ENCODE measurements at regions not wholly inside any gene's neighbourhood (a gene's known extent, or its start where the extent isn't known, plus 50 kb on each side); places are given as distances from the start of the nearest gene placed in this dataset.

- DNase-seq (ENCODE audit: low read depth): peak; percentile 6
These were observed 591.9 kb upstream of the MGMT start for GRCh38 chr10:128875030-128875744.

DNA sequence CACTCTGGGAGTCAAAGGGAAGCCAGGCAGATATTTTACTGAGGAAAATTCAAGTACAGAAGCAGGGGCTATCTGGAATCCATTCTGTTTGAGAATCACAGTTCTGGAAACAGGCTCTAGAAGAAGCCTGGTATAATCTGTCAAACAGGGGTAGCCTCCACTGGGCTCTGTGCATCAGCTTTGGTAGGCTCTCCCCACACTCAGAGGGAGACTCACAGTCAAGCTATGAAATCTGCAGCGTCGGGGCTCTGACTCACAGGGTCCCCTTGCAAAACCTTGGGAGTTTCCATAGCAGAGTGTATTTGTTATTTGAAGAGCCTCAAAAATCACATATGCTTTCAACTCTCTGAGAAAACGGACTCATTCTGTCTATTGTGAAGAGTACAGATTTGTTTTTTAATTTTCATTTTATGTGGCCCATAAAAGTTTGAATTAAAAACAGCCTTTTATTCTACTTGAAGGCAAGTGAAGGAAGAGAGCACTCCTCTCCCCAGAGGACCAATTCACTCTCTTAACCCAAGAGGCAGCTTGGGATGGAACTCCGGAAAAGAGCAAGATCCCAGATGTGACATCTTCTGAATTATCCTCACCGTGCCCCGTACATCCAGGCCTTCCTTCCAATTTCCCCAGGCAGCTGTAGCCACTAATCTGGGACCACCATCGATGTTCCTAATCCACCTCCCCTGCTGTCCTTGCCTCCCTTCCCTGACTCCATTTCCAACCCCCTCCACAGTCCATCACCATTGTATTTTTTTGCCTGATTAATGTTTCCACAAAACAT, 590.9 kb upstream of the MGMT start:
- peak; percentile 25 for DNase-seq (ENCODE audit: low read depth)

- DNase-seq (ENCODE audit: low read depth): no peak
These were observed 589.9 kb upstream of the MGMT start for GRCh38 chr10:128877141-128877540.

DNA sequence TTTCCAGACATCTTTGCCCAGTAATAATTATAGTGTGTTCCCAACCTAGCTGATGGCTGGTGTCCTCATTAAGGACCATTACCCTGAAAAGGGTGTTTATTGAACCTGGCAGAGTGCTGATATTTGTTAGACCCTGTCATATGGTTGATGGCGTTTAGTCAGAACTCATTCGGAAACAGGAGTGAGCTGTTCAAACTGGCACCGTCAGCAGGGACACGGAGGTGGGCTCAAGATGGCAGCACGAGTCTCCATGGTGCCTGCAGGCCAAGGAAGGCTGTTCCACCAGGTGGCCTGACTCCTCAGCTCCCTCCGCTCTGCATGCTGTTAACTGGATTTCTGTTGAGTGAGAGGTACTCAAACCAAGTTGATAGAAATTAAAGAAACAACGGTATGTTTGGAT, 589.1 kb upstream of the MGMT start:
- no peak for DNase-seq (ENCODE audit: low read depth)

GRCh38 chr10:128879030-128879429, 588.0 kb upstream of the MGMT start:
- no peak for DNase-seq (ENCODE audit: low read depth)

DNA sequence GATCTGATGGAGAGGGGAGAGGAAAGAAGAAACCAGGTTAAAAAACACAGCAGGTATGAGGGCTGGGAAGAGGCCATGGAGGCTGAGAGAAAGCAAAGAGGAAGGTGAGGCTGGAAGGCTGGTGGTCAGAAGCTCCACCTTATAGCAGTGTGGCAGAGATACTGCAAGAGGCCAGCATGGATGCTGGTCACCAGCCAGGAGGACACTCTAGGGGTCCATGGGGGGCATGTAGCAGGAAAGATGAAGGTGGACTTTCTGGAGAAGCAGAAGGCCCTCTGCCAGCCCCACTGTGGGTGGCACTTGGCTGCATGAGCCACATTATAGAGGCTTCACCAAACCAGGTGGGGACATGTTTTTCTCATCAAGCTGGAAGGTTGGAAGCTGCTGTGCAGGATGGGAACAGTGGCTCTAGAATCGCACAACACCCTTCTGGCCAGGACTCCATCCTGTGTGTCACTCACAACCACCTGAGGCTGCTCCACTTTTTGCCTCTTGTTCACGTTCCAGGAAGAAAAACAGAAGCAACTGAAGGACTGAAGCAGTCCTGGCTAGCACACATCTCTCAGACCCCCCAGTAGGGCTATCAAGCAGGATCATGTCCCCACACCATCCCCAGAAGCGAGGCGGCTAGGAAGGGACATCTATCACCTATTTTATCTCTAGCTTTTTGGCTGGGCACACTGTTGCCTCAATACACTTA, 587.5 kb upstream of the MGMT start:
- no peak for DNase-seq (ENCODE audit: low read depth)

DNA sequence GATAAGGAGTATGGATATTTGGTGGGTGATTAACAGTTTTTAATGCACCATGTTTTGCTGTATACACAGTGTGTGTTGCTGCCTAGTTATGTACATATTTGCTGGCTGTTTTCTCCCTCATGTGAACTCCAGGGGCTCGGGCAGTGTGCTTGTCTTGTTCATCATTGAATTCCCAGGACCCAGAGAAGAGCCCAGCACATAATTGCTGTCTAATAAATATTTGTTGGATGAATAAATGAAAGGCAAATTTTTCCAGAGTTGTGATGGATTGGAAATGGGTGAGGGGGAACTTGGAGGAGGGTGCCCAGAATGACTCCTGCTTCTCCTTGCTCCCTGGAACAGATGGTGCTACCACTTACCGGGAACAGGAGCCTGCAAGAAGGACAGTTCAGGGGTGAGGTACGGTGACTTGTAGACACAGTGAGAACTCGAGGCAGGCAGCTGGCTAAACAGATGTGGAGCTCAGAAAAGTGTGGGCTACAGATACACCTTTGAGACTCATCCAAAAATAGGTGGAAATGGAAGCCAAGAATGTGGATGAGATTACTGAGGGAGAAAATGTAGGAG, 586.8 kb upstream of the MGMT start:
- no peak for DNase-seq (ENCODE audit: low read depth)

GRCh38 chr10:128881086-128881485, 586.0 kb upstream of the MGMT start:
- DNase-seq (ENCODE audit: low read depth): no peak

GRCh38 chr10:128883231-128884032, 583.6 kb upstream of the MGMT start:
- no peak for DNase-seq (ENCODE audit: low read depth)

DNA sequence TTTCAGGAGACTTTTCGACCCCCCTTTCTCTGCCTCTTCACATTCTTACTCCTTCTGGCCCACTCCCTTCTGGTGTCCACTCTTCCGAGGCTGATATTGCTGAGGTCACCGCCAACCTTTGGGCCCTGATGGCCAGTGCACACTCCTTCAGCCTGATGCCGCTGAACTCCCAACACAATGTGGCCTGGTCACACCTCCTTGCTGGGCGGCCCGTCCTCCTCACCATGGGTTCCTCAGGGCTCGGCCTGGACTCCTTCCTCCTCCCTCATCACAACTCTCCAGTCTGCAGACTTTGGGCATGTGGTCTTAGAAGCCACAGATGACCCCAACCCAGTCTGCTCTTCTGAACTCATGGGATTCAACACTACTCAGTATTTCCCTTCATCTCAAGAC, 583.0 kb upstream of the MGMT start:
- DNase-seq (ENCODE audit: low read depth): no peak

- DNase-seq (ENCODE audit: low read depth): no peak
These were observed 582.5 kb upstream of the MGMT start for GRCh38 chr10:128884496-128885072.

DNA sequence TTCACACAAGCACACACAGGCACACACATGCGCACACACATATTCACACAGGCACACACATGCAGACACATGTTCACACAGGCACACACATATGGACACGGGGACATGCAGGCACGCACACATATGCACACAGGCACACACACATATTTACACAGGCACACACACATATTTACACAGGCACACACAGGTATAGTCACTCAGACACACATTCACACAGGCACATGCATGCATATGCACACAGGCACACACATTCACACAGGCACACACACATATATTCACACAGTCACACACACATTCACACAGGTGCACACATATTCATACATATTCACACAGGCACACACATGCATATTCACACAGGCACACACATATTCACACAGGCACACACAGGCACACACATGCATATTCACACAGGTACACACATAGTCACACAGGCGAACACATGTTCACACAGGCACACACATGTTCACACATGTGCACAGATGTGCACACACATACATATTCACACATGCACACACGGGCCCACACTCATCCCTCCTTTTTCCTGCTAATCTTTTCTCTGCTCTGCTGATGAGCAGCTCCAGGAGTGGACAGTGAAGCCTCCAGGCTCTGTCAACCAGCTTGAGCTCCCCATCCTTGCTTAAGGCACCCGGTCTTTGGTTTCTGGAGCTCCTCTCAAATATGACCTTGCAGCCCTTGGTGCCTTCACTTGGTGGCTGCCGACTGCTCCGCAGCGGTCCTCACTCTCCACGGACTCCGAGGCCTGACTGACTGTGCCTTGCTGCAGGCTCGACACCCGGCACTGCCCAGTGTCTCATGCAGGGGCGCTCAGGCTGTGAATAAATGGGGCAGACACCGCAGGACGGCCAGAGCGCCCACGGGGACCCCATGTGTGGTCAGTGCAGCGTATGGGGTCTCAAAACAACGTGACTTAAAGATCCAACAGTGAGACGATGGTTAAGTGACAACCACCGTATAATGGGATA, 581.2 kb upstream of the MGMT start:
- no peak for DNase-seq (ENCODE audit: low read depth)

DNA sequence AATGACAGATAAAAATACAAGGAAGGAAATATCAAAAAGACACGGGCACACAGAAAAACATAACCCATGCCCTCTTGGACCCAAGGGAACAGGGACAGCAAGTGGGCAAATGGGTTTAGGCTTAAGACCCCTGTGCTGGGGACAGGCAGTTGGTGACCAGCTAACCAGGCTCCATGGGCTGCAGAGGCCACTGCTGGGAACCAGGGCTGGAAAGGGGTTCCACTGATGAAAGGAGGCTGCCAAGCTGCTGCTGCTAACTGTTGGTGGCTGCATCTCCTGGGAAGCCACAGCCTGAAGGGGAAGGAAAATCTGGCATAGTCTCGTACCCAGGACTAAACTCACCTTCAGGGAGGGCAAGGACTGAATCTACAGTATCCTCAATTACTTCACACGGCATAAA, 579.2 kb upstream of the MGMT start:
- DNase-seq (ENCODE audit: low read depth): no peak

GRCh38 chr10:128892005-128892404, 575.0 kb upstream of the MGMT start:
- no peak for DNase-seq (ENCODE audit: low read depth)

DNA sequence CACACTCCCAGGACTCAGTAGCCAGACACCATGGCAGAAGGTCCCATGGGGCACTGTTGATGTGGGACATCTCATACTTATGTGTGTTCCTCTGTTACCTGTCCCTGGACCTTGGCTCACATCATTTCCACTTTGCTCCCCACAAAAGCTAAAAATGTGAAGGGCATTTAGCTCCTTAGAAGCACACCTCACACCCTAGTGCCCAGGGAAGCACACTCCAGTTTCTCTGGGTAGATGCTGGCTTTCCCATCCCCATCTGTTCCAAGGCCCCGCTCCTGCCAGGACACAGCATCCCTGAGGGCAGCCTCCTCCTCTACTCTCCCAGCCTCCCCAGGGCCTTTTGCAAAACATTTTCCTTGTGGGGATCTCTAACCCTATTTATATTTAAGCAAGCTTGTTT, 572.4 kb upstream of the MGMT start:
- DNase-seq (ENCODE audit: low read depth): no peak

DNA sequence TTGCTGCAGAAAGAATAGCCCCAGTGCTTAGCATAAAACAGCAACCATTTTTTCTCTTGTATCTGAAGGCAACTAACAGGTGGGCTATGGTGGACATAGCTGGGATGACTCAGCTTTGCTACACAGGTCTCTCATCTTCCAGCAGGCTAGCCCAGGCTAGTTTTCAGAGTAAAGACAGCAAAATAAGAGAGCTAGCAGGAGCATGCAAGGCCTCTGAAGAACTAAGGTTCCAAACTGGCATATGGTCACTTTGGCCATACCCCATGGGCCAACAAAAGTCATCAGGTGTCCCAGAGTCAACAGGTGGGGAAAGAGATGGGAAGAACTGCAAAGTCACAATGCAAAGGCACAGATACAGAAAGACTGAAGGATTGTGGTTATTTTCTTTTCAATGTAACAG, 571.6 kb upstream of the MGMT start:
- DNase-seq (ENCODE audit: low read depth): no peak

DNA sequence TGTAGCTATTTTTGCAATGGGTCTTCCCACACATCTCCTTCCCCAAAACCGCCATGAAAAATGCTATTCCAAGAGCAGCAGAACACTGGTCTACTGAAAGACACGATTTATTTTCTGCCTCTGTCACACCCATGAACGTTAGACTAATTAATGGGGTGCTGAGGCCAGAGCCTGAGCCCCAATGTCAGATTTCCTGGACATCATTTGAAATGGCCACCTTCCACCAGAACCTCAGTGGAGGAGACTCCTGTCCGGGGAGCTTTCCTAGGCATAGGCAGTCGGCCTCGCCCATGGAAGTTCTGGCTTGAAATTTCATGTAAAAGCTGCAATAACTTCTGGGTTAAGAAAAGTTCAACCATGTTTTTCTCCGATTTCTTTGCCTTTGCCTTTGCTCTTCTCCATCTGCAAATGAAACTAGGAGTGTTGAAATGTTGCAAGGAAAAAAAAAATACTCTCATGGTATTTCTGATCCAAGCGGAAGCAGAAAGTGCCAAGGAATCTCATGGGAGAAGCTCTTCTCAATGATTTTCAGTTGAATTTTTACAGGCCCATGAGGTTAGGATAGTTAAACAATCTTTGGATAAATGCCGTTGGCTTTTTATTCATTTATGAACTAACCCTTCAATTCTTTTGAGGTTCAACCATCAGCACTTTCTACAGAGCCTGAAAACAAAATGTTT, 570.8 kb upstream of the MGMT start:
- no peak for DNase-seq (ENCODE audit: low read depth)

DNA sequence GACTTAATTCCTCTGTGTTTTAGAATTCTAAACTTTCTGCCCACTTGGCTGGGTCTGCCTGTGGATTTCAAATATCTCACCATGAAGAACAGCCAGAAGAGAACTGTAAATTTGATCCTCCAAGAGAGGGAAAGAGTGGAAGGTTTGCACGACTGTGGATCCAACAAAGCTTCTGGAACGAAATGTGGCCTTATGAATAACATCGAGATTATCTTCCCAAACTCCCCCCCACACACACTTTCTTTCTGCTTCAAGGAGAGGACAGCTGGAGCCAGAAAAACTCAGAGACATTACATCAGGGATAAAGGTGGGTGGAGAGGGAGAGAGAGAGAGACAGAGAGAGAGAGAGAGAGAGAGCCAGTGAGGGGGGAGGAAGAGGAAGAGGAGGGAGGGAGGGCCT, 570.1 kb upstream of the MGMT start:
- DNase-seq (ENCODE audit: low read depth): no peak

DNA sequence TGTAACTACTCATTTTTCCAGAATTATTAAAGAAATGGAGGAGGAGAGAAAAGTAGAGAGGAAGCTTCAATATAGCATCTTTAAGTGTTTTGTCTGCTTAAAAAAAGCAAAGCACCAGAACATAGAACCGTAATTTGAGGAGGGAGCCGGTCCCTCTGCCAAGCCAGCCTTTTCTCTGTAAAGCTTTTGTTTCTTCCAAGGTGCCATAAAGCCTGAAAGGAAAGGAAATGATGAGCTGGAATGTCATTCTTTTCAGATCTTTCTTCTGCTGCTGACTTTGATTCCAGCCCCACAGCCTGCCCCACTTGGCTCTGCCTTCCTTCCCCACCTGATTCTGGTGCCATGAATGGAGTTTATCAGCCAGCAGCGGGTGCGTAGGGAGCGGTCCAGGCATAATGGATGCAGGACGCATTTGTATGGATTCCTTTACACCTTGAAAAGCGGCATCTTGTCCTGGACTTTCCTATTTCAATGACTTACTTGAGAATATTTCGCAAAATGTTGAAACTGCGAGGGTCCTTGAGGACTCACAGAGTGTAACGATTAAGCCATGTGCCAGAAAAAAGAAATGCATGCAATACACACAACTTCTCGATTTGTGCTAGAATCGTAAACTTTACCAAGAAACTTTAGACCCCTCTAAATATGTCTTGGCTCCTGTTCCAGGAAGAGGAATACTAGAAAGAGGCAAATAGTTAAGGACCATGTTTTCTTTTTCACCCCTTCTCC, 569.5 kb upstream of the MGMT start:
- DNase-seq (ENCODE audit: low read depth): no peak
